ENCODE measurements at regions not wholly inside any gene's neighbourhood (a gene's known extent, or its start where the extent isn't known, plus 50 kb on each side); places are given as distances from the start of the nearest gene placed in this dataset.

DNA sequence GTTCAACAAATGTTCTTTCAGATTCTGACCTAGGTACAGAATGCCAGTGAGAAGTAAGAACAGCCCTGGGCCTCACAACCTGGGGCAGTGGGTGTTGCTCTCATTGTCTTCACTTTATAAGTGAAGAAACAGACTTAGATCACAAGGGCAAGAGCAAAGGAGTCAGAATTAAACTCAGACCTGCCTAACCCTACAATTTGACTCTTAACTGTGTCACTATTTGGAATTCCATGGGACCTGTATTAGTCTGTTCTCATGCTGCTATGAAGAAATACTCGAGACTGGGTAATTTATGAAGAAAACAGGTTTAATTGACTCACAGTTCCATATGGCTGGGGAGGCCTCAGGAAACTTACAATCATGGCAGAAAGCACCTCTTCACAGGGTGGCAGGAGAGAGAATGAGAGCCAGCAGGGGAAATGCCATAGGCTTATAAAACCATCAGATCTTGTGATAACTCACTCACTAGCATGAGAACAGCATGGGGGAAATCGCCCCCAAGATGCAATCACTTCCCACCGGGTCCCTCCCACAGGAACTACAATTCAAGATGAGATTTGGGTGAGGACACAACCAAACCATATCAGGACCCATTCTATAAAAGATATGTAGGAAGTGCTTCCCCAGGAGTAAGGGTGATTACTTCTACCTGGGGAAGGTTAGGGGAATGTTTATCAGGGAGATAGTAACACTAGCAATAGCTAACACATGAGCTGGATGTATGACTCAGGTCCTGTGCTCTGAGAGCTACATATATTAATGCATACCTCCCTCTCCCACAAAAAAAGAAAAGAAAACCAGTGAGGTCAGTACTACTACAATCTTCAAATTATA, 270.1 kb downstream of the SOX9 start:
- no peak for DNase-seq (ENCODE audit: low read depth)

DNA sequence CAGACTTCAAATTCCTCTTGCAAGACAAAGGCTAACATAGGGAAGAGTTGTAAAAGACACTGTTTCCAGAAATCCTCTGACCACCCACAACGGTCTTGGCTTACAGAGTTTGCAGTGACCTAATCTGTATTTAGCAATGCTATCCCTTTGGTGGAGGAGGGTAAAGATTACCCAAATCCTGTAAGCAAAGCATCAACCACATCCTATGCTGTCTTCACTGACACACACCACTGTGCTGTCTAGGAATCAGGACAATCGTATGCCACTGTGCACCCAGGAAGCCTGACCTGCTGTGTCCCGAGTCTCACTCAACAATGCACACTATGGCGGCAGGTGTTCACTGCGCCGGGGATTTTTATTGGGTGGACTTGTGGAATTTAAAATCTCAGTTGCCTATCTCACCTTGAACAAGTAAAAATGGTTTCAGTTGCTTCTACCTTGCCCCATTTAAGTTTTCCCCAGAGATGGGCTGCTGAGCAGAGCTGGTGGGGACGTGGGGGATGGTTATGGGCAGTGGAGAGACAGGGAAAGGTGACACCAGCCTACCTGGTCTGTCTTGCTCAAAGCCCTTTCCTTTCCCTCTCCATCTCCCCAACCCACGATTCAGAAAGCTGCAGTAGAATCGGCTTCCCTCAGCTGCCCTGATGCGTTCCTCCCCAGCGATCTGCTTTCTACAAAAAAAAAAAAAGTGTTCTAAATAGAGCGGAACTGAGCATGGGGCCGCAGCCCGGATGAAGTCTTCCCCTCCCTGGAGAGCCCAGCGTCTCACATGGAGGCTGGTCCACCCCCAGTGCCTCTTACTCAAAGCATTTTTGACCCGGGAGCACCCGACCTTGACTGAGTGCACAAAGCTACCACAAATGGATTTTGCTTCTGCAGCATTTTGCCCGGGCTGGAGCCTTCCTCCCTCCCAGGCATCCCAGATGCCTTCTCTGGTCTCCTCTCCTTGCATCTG, 271.5 kb downstream of the SOX9 start:
- DNase-seq (ENCODE audit: low read depth) = no peak

DNA sequence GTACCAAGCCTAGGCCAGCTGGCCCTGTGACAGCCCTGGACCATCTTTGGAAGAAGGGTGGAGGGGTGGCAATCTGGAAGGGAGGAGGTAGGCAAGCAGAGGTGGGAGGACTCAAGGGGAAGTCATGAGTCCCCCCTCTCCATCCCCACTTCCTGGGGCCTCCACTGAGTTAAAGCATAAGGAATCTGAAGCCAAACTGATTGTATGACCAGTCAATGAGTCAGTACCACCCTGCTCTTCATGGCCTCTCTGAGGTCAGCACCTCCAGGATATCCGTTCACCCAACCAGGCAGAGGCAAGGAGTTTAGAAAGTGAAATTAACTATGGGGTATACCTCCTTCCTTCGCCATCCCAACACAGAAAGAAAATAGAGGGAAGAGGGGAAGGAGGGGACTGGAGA, 272.7 kb downstream of the SOX9 start:
- no peak for DNase-seq (ENCODE audit: low read depth)

DNA sequence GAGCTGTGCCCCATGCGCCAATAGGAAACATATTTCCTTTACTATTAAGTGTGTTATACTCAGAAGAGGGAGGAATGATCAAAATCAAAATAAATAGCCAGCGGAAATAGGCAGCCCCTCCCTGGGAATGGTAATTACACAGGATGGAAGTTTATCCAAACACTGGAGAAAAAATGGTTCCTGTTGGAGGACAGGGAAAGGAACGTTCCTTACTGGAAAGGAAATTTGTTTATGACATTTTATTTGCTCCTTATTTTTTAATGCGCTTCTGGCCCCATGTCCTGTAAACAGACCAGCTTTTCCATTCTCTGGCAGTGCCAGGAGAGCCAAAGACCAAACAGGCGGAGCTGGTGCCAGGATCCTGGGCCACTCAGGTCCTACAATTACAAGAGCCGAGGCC, 273.7 kb downstream of the SOX9 start:
- DNase-seq (ENCODE audit: low read depth) = no peak

DNA sequence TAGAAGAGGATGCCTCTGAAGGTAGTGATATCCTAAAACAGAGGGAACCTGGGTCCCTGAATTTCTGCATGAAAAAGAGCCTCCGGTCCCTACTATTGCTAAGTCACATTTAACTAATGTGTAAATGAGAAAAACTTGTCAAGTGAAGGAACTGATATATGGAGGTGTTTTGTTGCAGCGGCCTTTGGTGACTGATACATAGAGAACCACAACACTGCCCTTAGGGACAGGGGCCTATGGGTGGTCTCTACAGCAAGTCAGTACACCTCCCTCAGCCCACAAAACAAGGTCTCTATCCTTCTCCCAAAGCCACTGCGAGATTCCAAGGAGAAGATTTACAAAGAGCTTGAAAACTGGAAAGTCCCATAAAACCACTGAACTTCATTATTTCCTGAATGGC, 275.3 kb downstream of the SOX9 start:
- DNase-seq (ENCODE audit: low read depth) = no peak

DNA sequence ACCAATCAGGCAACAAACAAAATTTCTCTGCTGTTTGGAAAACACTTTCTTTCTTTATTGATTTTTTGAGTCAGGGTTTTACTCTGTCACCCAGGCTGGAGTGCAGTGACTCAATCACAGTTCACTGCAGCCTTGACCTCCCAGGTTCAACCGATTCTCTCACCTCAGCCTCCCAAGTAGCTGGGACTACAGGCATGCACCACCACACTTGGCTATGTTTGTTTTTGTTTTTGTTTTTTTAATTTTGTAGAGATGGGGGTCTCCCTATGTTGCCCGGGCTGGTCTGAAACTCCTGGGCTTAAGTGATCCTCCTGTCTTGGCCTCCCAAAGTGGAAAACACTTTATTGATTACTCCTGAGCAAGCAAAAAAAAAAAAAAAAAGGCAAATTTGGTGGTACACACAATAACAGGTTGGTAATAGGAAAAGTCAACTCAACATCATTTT, 276.4 kb downstream of the SOX9 start:
- DNase-seq (ENCODE audit: low read depth) = no peak

DNA sequence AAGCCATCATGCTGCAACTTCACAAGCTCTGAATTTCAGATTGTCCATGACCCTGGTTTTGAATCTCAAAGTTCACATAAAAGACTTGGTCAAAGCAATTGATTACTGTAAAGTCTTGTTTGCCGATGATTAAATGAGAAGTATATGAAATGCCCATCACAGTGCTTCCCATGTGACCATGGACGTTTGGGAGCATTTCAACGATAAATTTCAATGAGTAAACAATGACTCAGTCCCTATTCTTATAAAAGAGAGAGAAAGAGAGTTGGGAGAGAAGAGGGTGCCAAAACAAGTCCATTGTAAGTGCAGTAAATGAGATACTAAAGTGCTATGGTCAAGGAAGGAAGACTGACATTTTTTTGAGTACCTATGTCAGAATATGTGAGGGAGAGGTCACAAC, 276.9 kb downstream of the SOX9 start:
- no peak for DNase-seq (ENCODE audit: low read depth)

DNA sequence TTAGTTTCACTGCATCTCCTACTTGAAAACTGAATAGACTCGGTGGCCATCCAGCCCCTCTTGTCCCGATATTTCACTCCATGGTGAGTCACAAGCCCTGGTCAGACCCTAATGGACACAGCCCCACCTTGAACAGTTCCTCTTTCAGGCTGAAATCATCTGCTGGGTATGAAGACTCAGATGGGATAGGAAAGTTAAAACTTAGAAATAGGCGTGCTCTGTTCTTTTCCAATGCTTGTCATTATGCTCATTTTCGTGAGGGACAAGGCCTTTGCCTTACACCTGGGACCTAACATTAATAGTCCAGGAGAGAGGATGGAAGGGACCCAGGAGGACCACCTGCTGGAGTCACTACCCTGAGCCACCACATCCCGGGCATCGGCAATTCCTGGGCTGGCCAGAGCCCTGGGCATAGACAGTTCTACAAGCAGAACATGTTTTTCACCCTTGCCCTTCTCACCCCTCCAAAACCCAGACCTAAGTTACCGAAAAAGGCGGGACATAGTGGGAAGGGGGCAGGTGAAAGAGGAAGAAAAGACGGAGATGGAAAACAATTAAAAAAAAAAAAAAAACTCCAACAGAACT, 278.3 kb downstream of the SOX9 start:
- no peak for DNase-seq (ENCODE audit: low read depth)

DNA sequence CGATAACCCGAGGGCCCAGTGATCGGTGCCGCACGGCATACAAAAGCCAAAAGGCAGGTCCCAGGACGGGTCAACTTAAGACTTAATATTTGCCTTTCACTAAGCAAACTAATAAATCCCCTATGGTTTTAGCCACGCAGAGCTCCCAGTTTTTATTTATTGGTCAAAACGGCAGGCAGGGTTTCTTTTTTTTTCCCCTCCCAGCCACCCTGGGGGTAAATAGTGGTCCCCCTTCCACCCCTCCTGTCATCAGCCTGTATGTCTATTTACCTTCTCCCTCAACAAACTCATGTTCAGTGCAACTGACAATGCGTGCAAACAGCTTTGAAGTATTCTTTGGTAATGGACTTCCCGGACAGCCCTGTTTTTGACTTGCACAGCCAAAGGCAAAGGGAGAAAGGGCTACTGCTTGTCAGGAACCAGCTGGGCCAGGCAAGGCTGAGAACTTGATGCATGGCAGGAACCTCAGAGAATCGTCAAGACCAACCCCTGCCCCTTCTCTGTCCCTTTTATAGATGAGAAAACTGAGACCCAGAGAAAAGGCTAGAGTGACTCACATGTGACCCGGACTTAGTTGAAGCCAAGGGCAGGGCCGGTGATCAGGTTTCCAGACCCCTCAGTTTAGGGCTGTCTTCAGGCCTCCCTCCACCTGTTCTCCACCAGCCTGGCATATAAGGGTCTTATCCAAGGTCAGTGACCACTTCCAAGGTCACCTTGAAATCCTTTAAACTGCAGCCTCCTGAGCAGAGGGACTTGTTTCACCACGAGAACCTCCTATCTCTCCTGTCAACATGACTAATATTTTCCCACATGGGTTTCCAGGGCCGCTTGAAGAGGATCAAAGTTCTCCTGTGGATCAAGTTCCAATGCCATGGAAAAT, 279.0 kb downstream of the SOX9 start:
- no peak for DNase-seq (ENCODE audit: low read depth)

DNA sequence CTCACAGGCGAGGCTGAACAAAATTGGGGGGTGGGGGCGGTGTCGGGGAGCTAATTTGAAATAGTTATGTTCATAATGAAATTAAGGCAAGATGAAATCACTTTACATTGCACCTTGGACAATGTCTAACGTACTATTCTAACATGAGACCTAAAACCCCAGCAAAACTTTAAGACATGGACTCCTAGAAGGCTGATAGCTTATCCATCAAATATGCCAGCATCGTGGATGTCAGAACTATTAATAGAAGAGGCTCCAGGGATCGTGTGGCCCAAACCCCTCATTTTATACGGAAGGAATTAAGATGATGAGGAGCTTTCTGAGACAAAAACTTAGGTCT, 279.6 kb downstream of the SOX9 start:
- no peak for DNase-seq (ENCODE audit: low read depth)

DNA sequence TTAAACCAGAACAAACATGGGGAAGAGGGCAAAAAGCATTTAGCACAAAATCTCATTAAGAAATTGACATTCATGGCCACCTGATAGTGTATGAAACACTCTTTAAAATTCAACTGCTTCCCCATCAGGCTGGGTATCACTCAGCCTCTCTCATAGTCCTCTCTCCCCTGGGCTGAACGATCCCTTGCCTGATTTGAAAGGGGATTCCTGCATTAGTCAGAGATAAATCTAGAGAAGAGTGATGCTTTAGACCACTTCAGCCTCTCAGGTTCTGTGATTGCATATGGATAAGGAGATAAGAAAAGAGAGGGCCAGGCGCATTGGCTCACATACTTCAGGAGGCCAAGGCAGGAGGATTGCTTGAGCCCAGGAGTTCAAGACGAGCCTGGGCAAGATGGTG, 280.0 kb downstream of the SOX9 start:
- no peak for DNase-seq (ENCODE audit: low read depth)

DNA sequence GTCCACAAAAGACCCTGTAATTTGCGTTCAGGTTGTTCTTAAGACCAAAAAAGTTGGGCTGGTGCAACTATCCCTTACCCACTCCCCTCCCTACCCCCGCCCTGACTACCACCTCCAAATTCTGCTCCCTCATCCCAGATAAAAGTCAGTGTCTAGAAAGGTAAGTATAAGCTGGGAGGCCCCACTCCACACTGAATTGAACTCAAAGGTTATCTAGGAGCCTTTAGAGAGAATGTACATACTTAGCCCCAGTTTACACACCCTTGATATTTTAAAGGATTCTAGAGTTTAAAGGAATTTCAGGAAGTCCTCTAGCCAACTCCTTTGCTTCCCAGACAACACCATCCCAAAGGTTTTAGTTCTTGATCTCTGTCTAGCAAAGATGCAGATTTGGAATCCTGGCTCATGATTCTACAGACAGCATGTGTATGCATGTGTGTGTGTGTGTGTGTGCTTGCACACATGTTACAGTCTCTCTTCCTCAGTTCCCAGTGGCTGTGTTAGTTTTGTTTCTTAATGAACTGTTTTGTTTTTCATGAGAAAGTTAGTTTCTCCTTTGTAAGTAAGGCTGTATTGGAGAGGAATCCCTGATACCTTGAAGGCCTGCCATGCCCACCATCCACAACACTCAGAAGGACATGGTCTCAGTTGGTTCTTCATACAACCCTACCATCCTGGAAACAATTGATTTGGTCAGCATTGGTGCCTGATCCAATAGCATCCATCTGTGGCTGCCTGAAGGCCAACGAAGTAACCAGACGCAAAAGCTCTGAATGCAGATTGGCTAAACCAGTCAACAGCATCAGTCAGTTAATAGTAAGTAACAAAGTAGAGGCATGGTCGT, 281.3 kb downstream of the SOX9 start:
- DNase-seq (ENCODE audit: low read depth) = no peak

DNA sequence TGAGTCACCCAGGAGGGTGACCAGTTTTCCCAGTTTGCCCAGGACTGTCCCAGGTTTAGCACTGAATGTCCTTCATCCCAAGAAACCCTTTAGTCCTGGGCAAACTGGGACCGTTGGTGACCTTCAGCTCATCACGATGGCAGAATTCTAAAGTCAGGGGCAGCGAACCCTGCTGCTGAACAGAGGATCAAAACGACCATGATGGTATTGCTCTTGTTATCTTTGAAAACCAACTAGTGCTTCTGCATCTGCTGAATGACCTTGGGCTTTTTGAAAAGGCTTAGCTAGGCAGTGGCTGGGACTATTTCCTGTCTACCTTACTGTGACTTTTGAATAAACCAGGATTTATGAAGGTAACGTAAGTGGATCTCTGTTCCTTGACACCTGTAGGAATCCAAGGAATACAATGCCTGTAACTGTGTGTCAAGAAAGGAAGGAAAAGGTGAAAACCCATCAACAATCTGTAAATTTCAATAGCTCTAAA, 281.9 kb downstream of the SOX9 start:
- DNase-seq (ENCODE audit: low read depth) = no peak

DNA sequence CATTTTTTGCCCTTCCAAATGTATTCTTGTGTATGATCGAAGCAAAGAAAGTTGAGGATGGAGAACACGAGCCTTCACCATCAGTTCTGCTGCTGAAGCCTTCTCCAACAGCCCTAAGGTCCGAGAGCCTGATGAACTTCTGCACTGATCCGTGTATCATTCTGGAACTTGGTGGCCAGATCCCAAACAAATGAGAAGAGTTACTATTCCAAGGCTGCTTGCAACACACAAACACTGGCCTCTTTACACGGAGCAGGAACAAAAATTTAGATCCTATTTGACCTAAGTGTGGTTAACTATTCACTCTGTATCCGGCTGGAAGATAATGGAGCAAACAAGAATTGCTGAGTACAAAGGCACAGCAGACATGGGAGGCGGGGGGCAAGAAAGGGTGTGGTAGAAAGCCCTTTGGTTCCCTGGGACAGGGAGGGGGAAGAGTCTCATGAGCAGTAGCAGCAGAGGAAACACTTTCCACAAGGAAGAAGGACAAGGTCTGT, 282.9 kb downstream of the SOX9 start:
- no peak for DNase-seq (ENCODE audit: low read depth)

DNA sequence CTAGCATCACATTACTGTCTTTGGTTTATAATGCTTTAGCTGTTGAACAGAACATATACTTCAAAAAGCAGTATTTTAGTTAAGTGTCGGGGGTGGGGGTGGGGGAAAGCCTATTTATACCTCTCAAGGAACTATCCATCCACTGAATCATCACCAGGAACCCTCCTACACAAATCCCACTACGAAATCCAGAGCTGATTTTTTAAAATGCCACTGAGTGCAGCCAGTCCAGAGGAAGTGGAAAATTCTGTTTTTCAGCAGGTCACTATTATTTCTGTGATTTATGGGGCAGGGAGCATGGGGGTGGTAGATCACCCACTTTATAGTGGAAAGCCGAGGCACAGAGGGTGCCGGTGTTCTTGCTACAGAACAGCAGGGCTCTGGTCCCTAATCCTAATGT, 284.1 kb downstream of the SOX9 start:
- no peak for DNase-seq (ENCODE audit: low read depth)

DNA sequence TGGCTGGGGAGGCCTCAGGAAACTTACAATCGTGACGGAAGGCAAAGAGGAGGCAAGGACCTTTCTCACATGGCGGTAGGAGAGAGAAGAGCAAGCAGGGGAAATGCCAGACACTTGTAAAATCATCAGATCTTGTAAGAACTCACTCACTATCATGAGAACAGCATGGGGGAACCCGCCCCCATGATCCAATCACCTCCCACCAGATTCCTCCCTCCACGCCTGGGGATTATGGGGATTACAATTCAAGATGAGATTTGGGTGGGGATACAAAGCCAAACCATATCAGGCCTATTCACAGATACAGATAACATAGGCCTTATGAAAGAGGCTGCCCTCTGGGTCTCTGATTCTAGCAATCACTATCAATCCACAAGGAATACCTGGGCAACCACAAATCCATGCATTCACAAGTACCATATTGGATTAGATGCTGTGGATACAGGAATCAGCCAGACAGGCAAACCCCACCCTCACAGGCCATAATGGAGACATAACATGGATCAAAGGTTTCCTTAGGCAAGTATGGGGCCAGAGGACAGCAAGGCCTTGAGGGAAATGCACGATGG, 284.9 kb downstream of the SOX9 start:
- no peak for DNase-seq (ENCODE audit: low read depth)

DNA sequence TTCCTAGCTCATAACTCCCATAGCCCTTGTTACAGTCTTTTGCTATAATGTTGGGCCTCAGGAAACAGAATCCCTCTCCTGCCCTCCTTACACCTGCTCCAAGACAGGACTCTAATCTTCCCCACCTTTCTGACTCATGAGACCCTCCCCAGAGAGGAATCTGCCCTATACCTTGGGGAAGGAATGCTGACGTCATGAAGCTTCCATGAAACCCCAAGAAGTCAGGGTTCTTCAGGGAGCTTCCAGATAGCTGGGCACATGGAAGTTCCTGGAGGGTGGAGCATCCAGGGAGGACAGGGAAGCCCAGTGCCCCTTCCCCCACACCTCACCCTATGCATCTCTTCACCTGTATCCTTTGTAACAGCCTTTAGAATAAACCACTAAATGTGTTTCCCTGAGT, 285.7 kb downstream of the SOX9 start:
- DNase-seq (ENCODE audit: low read depth) = no peak

DNA sequence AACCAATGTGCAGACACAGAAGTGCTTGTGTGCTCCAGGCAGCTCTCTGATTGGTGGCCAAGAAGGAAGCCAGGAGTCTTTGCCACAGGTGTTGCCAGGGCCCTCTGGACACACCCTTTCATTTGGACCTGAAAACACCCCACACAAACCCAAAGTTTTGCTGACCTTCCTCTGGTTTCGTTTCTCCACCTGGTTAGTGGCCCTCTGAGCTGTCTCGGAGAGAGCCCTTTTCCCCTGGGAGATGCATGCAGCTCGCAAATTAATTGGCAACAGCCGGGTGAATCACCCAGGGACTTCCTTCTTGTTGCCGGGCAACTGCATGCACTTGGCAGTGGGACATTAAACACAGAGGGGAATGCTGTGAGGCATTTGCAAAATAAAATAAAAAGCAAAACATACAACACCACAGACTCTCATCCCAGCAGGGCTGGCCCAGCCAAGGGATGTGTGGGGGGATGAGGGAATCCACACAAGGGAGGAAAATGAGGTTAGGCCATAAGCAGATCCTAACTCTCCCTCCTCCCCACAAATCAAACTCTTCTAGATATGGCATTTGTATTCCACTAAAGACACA, 286.6 kb downstream of the SOX9 start:
- no peak for DNase-seq (ENCODE audit: low read depth)

DNA sequence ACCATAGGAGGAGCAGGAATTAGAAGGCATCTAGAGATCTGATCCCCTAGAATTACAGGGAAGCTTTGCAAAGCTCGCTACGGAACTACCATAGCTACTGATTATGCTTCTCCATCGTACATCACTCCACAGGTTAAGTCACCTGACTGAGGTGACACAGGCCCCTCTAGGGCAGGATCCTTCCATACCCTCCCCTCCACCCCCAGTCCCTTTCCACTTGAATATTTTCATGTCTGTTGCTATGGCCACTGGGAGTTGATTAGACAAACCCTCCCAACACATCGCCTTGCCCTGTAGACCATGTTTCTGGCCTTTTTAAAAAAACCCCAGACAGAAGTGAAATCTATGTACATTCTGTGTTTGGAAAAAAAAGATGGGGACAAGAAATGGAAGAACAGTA, 287.1 kb downstream of the SOX9 start:
- no peak for DNase-seq (ENCODE audit: low read depth)

DNA sequence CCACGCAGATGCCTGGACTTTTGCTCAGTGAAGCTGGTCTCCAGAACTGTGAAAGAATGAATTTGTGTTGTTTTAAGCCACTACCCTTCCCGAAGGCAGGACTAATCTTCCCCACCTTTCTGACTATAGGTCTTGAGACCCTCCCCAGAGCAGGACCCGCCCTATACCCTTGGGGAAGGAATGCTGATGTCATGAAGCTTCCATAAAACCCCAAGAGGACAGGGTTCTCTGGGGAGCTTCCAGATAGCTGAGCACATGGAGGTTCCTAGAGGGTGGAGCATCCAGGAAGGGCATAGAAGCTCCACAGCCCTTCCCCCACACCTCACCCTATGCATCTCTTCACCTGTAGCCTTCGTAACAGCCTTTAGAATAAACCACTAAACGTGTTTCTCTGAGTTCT, 287.8 kb downstream of the SOX9 start:
- no peak for DNase-seq (ENCODE audit: low read depth)

All from forelimb muscle (tissue), 1 donor.